ENCODE measurements at regions not wholly inside any gene's neighbourhood (a gene's known extent, or its start where the extent isn't known, plus 50 kb on each side); places are given as distances from the start of the nearest gene placed in this dataset.

DNA sequence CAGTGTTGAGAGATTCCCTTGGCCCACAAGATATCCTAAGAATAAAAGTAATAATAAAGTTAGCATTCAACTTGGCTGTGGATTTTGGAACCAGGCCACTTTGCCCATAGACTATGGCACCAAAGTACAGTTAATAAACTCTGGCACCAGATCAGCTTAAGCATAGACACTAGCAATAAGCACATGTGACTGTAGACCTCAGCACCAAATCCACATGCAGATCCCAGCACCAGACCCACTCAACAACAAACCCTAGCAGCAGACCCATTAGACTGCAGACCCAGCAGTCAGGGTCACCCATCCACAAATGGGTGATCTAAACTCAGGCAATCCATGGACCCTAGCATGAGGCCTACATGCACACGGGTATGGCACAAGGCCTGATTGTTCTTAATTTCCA lies 384.8 kb upstream of the CADM2 start:
- H3K27me3 Mint-ChIP-seq (ENCODE audit: unreplicated experiment) = no peaks in the 10 kb centered on the region
- no peak overlapping the region for H3K4me3 Mint-ChIP-seq (ENCODE audit: unreplicated experiment)
- no peaks in the 10 kb centered on the region for H3K4me1 Mint-ChIP-seq (ENCODE audit: unreplicated experiment)
- peaks cover 31% of the 10 kb centered on the region for H3K9me3 Mint-ChIP-seq (ENCODE audit: unreplicated experiment)
- H3K27ac Mint-ChIP-seq (ENCODE audit: unreplicated experiment) = no peak overlapping the region
- no peak for TF ChIP-seq CTCF (IDR thresholded peaks at IDR 0.05)
- peaks cover 2% of the 10 kb centered on the region for H3K36me3 Mint-ChIP-seq (ENCODE audit: unreplicated experiment)
- DNase-seq (ENCODE audit: extremely low spot score, unreplicated experiment) = no peak

GRCh38 chr3:84586427-84586826 lies 372.4 kb upstream of the CADM2 start:
- no peaks in the 10 kb centered on the region for H3K4me1 Mint-ChIP-seq (ENCODE audit: unreplicated experiment)
- DNase-seq (ENCODE audit: extremely low spot score, unreplicated experiment) = no peak
- TF ChIP-seq CTCF (IDR thresholded peaks at IDR 0.05) = no peak
- no peaks in the 10 kb centered on the region for H3K27me3 Mint-ChIP-seq (ENCODE audit: unreplicated experiment)
- H3K27ac Mint-ChIP-seq (ENCODE audit: unreplicated experiment) = no peak overlapping the region
- H3K9me3 Mint-ChIP-seq (ENCODE audit: unreplicated experiment) = peaks cover 3% of the 10 kb centered on the region
- H3K36me3 Mint-ChIP-seq (ENCODE audit: unreplicated experiment) = no peaks in the 10 kb centered on the region
- H3K4me3 Mint-ChIP-seq (ENCODE audit: unreplicated experiment) = no peak overlapping the region

- H3K36me3 Mint-ChIP-seq (ENCODE audit: unreplicated experiment) = no peaks in the 10 kb centered on the region
- no peaks in the 10 kb centered on the region for H3K27me3 Mint-ChIP-seq (ENCODE audit: unreplicated experiment)
- TF ChIP-seq CTCF (IDR thresholded peaks at IDR 0.05) = no peak
- no peak overlapping the region for H3K4me3 Mint-ChIP-seq (ENCODE audit: unreplicated experiment)
- DNase-seq (ENCODE audit: extremely low spot score, unreplicated experiment) = no peak
- H3K9me3 Mint-ChIP-seq (ENCODE audit: unreplicated experiment) = peaks cover 7% of the 10 kb centered on the region
- no peaks in the 10 kb centered on the region for H3K4me1 Mint-ChIP-seq (ENCODE audit: unreplicated experiment)
- no peak overlapping the region for H3K27ac Mint-ChIP-seq (ENCODE audit: unreplicated experiment)
Measured at GRCh38 chr3:84600703-84601225, 358.0 kb upstream of the CADM2 start.

GRCh38 chr3:84601303-84601702 lies 357.5 kb upstream of the CADM2 start:
- Mint-ChIP-seq H3K36me3 (ENCODE audit: unreplicated experiment) (no peaks in the 10 kb centered on the region), H3K9me3 (ENCODE audit: unreplicated experiment) (peaks cover 6% of the 10 kb centered on the region), H3K4me3 (ENCODE audit: unreplicated experiment) (no peak overlapping the region), H3K27me3 (ENCODE audit: unreplicated experiment) (no peaks in the 10 kb centered on the region), H3K27ac (ENCODE audit: unreplicated experiment) (no peak overlapping the region), H3K4me1 (ENCODE audit: unreplicated experiment) (no peaks in the 10 kb centered on the region)
- no peak for DNase-seq (ENCODE audit: extremely low spot score, unreplicated experiment)
- no peak for TF ChIP-seq CTCF (IDR thresholded peaks at IDR 0.05)

DNA sequence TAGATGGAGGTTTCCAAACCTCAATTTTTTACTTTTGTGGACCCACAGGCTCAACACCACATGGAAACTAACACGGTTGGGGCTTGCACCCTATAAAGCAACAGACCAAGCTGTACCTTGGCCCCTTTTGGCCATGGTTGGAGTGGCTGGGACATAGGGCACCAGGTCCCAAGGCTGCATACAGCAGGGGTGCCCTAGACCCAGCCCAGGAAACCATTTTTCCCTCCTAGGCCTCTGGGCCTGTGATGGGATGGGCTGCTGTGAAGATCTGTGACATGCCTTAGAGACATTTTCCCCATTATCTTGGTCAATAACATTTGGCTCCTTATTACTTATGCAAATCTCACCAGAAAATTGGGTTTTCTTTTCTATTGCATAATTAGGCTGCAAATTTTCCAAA lies 337.0 kb upstream of the CADM2 start:
- Mint-ChIP-seq H3K9me3 (ENCODE audit: unreplicated experiment) (peaks cover 17% of the 10 kb centered on the region), H3K36me3 (ENCODE audit: unreplicated experiment) (no peaks in the 10 kb centered on the region), H3K27me3 (ENCODE audit: unreplicated experiment) (no peaks in the 10 kb centered on the region), H3K4me1 (ENCODE audit: unreplicated experiment) (no peaks in the 10 kb centered on the region), H3K4me3 (ENCODE audit: unreplicated experiment) (no peak overlapping the region), H3K27ac (ENCODE audit: unreplicated experiment) (no peak overlapping the region)
- TF ChIP-seq CTCF (IDR thresholded peaks at IDR 0.05) = no peak
- no peak for DNase-seq (ENCODE audit: extremely low spot score, unreplicated experiment)
